Gastroesophageal sphincter (tissue), 3 donors: ENCODE measurements at regions not wholly inside any gene's neighbourhood (a gene's known extent, or its start where the extent isn't known, plus 50 kb on each side); places are given as distances from the start of the nearest gene placed in this dataset.

Experiments used
- EP300 ChIP-seq: sonication (generic); formaldehyde crosslinking; IDR thresholded peaks from one replicate; pipeline ENCODE4 v1.6.1; 2017; ENCODE audit warnings: antibody characterized with exemption, mild to moderate bottlenecking
- POLR2A ChIP-seq, 2 donors: fragments of 450-650 bp; IDR thresholded peaks; one replicate each; pipeline ENCODE4 v1.6.1; 2017; ENCODE audit warnings: antibody characterized with exemption in 2 of 2, mild to moderate bottlenecking in 2 of 2, moderate library complexity in 1 of 2
- POLR2AphosphoS5 ChIP-seq: sonication (generic); formaldehyde crosslinking; IDR thresholded peaks from one replicate; pipeline ENCODE4 v1.6.1; 2017; ENCODE audit warnings: antibody characterized with exemption
- TF ChIP-seq, protein P1 (sequence below), 4 experiments: fragments of 200-600 bp in 2 of 4; fragments of 450-650 bp in 2 of 4; sonication (generic) in 1 of 4; IDR thresholded peaks; one replicate each; pipeline ENCODE4 v1.5.1; 2017 to 2019; ENCODE audit warnings: antibody characterized with exemption in 4 of 4, mild to moderate bottlenecking in 2 of 4, moderate library complexity in 2 of 4

DNA sequence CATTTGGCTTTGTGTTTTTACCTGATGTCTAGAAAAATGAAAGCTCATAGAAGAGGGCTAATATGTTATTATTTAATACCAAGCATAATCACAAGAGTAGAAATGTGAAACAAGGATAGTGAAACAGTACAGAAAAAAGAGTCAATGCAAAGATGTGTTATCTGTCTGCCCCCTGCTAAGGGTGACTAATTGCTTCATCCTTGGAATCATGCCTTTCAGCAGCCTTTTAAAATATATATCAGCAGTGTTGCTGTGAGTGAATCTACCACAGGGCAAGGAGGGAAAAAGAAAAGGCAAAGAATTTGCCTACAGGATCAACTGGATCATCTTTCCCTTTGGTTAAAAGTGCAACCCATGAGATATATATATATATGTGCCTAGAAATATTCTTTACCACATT is 867.2 kb upstream of the RAG2 start:
- TF ChIP-seq, protein P1, sequence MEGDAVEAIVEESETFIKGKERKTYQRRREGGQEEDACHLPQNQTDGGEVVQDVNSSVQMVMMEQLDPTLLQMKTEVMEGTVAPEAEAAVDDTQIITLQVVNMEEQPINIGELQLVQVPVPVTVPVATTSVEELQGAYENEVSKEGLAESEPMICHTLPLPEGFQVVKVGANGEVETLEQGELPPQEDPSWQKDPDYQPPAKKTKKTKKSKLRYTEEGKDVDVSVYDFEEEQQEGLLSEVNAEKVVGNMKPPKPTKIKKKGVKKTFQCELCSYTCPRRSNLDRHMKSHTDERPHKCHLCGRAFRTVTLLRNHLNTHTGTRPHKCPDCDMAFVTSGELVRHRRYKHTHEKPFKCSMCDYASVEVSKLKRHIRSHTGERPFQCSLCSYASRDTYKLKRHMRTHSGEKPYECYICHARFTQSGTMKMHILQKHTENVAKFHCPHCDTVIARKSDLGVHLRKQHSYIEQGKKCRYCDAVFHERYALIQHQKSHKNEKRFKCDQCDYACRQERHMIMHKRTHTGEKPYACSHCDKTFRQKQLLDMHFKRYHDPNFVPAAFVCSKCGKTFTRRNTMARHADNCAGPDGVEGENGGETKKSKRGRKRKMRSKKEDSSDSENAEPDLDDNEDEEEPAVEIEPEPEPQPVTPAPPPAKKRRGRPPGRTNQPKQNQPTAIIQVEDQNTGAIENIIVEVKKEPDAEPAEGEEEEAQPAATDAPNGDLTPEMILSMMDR (IDR thresholded peaks at IDR 0.05) = no peak
- TF ChIP-seq POLR2A (IDR thresholded peaks at IDR 0.05) (no peak), EP300 (no peak), POLR2AphosphoS5 (no peak)
